Kidney (tissue), 13 donors: ENCODE measurements at regions not wholly inside any gene's neighbourhood (a gene's known extent, or its start where the extent isn't known, plus 50 kb on each side); places are given as distances from the start of the nearest gene placed in this dataset.

Experiments
- DNase-seq, 5 donors: peaks; one replicate each; pipeline ENCODE4 v3.0.0-alpha.2; 2013 to 2020
- FAIRE-seq: peaks from 2 replicates; lab custom pipeline; 2012; peaks lifted over from hg19 to GRCh38; lab: Jason Lieb, UNC
- H3K27ac ChIP-seq, 2 donors: one replicate each; pipeline ENCODE4 v1.7.0; 2013; ENCODE audit warnings: low read depth in 2 of 2, low read length in 2 of 2, inconsistent platforms in 1 of 2
- H3K27me3 ChIP-seq: one replicate; pipeline ENCODE4 v1.7.1; 2013; ENCODE audit warnings: low read length, inconsistent platforms; ENCODE audit not compliant: control insufficient read depth, insufficient read depth
- H3K36me3 ChIP-seq, 3 donors: one replicate each; pipeline versions ENCODE4 v1.7.0 to v1.7.1; 2013; ENCODE audit warnings: low read length in 3 of 3, control low read depth in 1 of 3, inconsistent platforms in 1 of 3; ENCODE audit not compliant: insufficient read depth in 3 of 3, control insufficient read depth in 2 of 3
- H3K4me1 ChIP-seq, 3 donors: one replicate each; pipeline versions ENCODE4 v1.7.0 to v1.7.1; 2013; ENCODE audit warnings: low read length in 3 of 3, inconsistent platforms in 1 of 3, low read depth in 1 of 3; ENCODE audit not compliant: control insufficient read depth in 2 of 3, insufficient read depth in 2 of 3
- H3K4me3 ChIP-seq, 3 donors: one replicate each; pipeline versions ENCODE4 v1.7.0 to v1.8.1; 2013; ENCODE audit warnings: low read length in 3 of 3, control low read depth in 1 of 3, inconsistent platforms in 1 of 3
- H3K9ac ChIP-seq, 3 donors: one replicate each; pipeline versions ENCODE4 v1.7.0 to v1.7.1; 2013; ENCODE audit warnings: low read length in 3 of 3, control low read depth in 1 of 3, inconsistent platforms in 1 of 3
- H3K9me3 ChIP-seq, 3 donors: one replicate each; pipeline versions ENCODE4 v1.7.0 to v1.7.1; 2013; ENCODE audit warnings: low read length in 3 of 3, control low read depth in 1 of 3, inconsistent platforms in 1 of 3; ENCODE audit not compliant: control insufficient read depth in 2 of 3, insufficient read depth in 1 of 3
- CTCF ChIP-seq: IDR thresholded peaks from 3 replicates; pipeline ENCODE4 v1.5.1; 2012; ENCODE audit warnings: mild to moderate bottlenecking, moderate library complexity, borderline replicate concordance; ENCODE audit not compliant: insufficient read depth; ENCODE audit errors: extremely low read depth
- intact Hi-C: fragments of 100-400 bp; cut with DNase I; formaldehyde crosslinking; loops from one replicate; pipeline ENCODE4 v1.11.1; 2022
- donor health status: control.
- donor health status: control.
- donor health status: control.
- donor health status: control.
- donor health status: control.
- donor health status: DM: yes; HTN: yes; CAD: no.
- donor health status: Normal renal cell carcinoma (clear cell type).

GRCh38 chr13:90187478-90188350 is 1159.8 kb upstream of the MIR17HG start:
- H3K36me3 ChIP-seq, result no peaks in the 10 kb centered on the region
- intact Hi-C loops, result no loop called here
- no peak for FAIRE-seq

GRCh38 chr13:90188351-90188636 is 1159.2 kb upstream of the MIR17HG start:
- no peak overlapping the region for H3K4me3 ChIP-seq
- H3K9ac ChIP-seq, result no peak overlapping the region
- H3K27me3 ChIP-seq, result no peaks in the 10 kb centered on the region
- no peaks in the 10 kb centered on the region for H3K9me3 ChIP-seq
- H3K4me1 ChIP-seq, result no peaks in the 10 kb centered on the region
- no peak overlapping the region for H3K27ac ChIP-seq
- no peak for DNase-seq
- no peaks in the 10 kb centered on the region for H3K36me3 ChIP-seq
- TF ChIP-seq CTCF, result no peak
- no peak for FAIRE-seq
- intact Hi-C loops, result no loop called here

More at GRCh38 chr13:90187478-90188350, 1159.8 kb upstream of the MIR17HG start:
- no peak for TF ChIP-seq CTCF
- Histone ChIP-seq H3K27ac (no peak overlapping the region), H3K9ac (no peak overlapping the region), H3K27me3 (no peaks in the 10 kb centered on the region), H3K4me1 (no peaks in the 10 kb centered on the region), H3K4me3 (no peak overlapping the region), H3K9me3 (no peaks in the 10 kb centered on the region)
- DNase-seq, result no peak

GRCh38 chr13:90197722-90198121 is 1149.8 kb upstream of the MIR17HG start:
- intact Hi-C loops, result no loop called here
- H3K4me3 ChIP-seq, result no peak overlapping the region
- DNase-seq, result no peak
- H3K27me3 ChIP-seq, result no peaks in the 10 kb centered on the region
- H3K27ac ChIP-seq, result no peak overlapping the region
- no peak for FAIRE-seq
- no peak overlapping the region for H3K9ac ChIP-seq
- H3K36me3 ChIP-seq, result no peaks in the 10 kb centered on the region
- no peaks in the 10 kb centered on the region for H3K4me1 ChIP-seq
- TF ChIP-seq CTCF, result no peak
- H3K9me3 ChIP-seq, result no peaks in the 10 kb centered on the region

GRCh38 chr13:90201202-90201601 is 1146.3 kb upstream of the MIR17HG start:
- no peaks in the 10 kb centered on the region for H3K9me3 ChIP-seq
- H3K36me3 ChIP-seq, result no peaks in the 10 kb centered on the region
- no peaks in the 10 kb centered on the region for H3K27me3 ChIP-seq
- H3K4me3 ChIP-seq, result no peak overlapping the region
- no peak for FAIRE-seq
- H3K4me1 ChIP-seq, result no peaks in the 10 kb centered on the region
- peak in 3 of 5 donors; percentile 29 to 79 (median 56) for DNase-seq
- H3K9ac ChIP-seq, result no peak overlapping the region
- no peak overlapping the region for H3K27ac ChIP-seq
- intact Hi-C loops, result no loop called here
- TF ChIP-seq CTCF, result no peak
